HG02943 (cell line): ENCODE measurements at regions not wholly inside any gene's neighbourhood (a gene's known extent, or its start where the extent isn't known, plus 50 kb on each side); places are given as distances from the start of the nearest gene placed in this dataset.
"Not testable (repeated sequence)": the region's sequence is repeated elsewhere in the genome, so short reads cannot be mapped to it uniquely, and the experiment has no call there.

ENCODE experiments used
- ATAC-seq: cut with Tn5 transposase; IDR thresholded peaks from one replicate; pipeline ENCODE4 v1.9.1; 2021; ENCODE audit warnings: mild to moderate bottlenecking, low read depth, moderate library complexity; ENCODE audit not compliant: unreplicated experiment

- no peak for ATAC-seq
Measured at GRCh38 chr6:8181951-8182845, 79.8 kb upstream of the EEF1E1 start.

GRCh38 chr6:8181160-8181881, 79.0 kb upstream of the EEF1E1 start:
- no peak for ATAC-seq

- no peak for ATAC-seq
Measured at GRCh38 chr6:8180327-8181159, 78.2 kb upstream of the EEF1E1 start.

GRCh38 chr6:8177721-8178120, 75.4 kb upstream of the EEF1E1 start:
- ATAC-seq = no peak

GRCh38 chr6:8175046-8175777, 72.9 kb upstream of the EEF1E1 start:
- no peak for ATAC-seq

- ATAC-seq = no peak
Measured at GRCh38 chr6:8174571-8174970, 72.2 kb upstream of the EEF1E1 start.

GRCh38 chr6:8172530-8172929, 70.2 kb upstream of the EEF1E1 start:
- ATAC-seq = no peak

- no peak for ATAC-seq
Measured at GRCh38 chr6:8170754-8171153, 68.4 kb upstream of the EEF1E1 start.

GRCh38 chr6:8170245-8170644, 67.9 kb upstream of the EEF1E1 start:
- ATAC-seq = no peak

- ATAC-seq = no peak
Measured at GRCh38 chr6:8166156-8166555, 63.8 kb upstream of the EEF1E1 start.

GRCh38 chr6:8165008-8165407, 62.7 kb upstream of the EEF1E1 start:
- ATAC-seq = not testable (repeated sequence)

- not testable (repeated sequence) for ATAC-seq
Measured at GRCh38 chr6:8164281-8164680, 61.9 kb upstream of the EEF1E1 start.

GRCh38 chr6:8159966-8160365, 57.6 kb upstream of the EEF1E1 start:
- no peak for ATAC-seq

- ATAC-seq = no peak
Measured at GRCh38 chr6:8157839-8158238, 55.5 kb upstream of the EEF1E1 start.

GRCh38 chr6:8155259-8156012, 53.1 kb upstream of the EEF1E1 start:
- ATAC-seq = no peak
